Activated effector memory CD4-positive, alpha-beta T cell treated with anti-CD3 and anti-CD28 coated beads, Interleukin-2, amount 50 U/mL, for 16 hours (primary cell): ENCODE measurements at regions not wholly inside any gene's neighbourhood (a gene's known extent, or its start where the extent isn't known, plus 50 kb on each side); places are given as distances from the start of the nearest gene placed in this dataset.

Experiments
- DNase-seq: peaks from one replicate; pipeline ENCODE4 v3.0.0-alpha.2; 2020

GRCh38 chr14:101151226-101151926, 247.9 kb upstream of the RTL1 start:
- DNase-seq: no peak

- DNase-seq: no peak
Measured at GRCh38 chr14:101151927-101152305, 248.4 kb upstream of the RTL1 start.

- no peak for DNase-seq
Measured at GRCh38 chr14:101152855-101153254, 249.3 kb upstream of the RTL1 start.

DNA sequence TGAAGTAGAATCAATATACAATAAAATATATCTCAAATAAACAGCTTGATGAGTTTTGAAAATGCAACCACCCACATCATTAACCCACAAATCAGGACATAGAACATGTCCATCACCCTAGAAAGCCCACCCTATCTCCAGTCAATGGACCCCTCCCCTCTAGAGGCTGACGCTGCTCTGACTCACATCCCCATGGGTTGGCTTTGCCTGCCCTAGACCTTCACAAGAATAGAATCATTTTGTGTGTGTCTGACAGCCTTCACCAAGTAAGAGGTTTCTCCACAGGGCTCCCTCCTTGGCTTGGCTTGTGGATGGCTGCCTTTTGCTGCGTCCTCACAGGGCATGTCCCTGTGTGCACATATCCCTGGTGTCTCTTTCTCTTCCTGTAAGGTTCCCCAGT, 250.2 kb upstream of the RTL1 start:
- DNase-seq: no peak

GRCh38 chr14:101155575-101155974, 252.1 kb upstream of the RTL1 start:
- no peak for DNase-seq

- no peak for DNase-seq
Measured at GRCh38 chr14:101167428-101167827, 263.9 kb upstream of the RTL1 start.

GRCh38 chr14:101169267-101169666, 265.7 kb upstream of the RTL1 start:
- DNase-seq: no peak

DNA sequence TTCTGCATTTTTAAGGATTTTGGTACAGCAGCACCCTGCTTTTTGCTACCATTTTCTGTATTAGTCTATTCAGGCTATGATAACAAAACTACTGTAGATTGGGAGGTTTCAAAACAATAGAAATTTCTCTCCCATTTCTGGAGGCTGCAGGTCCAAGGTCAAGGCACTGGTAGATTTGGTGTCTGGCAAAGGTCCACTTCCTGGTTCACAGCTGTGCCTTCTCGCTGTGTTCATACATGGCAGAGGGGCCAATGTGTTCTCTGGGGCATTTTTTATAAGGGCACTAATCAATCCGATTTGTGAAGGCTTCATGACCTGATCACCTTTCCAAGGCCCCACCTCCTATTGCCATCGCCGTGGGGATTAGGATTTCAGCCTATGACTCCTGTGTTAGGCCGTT, 268.1 kb upstream of the RTL1 start:
- no peak for DNase-seq

GRCh38 chr14:101173698-101174521, 270.4 kb upstream of the RTL1 start:
- DNase-seq: no peak

DNA sequence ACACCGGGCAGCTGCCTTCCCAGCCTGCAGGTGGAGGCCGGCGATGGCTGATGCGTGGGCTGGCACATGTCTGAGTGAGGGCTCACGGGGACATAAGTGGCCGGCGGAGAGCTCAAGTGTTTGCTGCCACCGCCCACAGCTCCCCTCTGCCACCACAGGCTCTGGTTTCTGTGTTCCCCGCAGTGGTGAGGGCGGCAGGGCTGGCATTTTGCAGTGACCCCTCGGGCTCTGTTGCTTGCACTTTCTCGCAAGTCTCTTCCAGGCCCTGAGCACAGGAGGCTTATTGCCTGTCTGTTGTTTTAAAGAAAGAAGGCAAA, 271.0 kb upstream of the RTL1 start:
- DNase-seq: no peak

DNA sequence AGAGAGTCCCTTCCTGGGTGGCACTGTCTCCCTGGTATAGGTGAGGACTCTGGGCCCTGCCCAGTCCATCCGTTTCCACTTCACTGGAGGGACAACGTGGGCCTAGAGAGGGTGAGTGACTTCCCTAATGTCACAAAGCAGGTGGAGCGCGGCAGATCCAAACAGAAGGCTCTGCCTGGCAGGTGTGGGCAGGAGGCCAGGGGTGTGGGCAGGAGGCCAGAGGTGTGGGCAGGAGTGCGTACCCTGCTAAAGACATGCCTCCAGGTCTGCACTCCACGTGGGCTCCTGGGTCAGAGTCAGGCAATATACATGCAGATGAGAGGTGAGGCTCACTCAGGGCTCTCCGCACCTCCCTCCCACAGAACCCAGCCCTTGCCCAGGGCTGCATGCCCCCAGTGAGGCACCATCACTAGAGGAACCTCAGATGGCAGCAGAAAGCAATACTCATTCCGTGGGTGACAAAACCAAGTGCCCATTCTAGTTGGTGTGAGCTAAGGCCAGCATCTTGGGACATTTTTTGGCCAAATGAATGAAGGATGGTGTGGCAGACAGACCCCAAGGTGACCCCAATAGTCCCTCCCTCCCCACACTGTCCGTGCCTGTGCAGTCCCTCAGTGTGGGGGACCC, 271.6 kb upstream of the RTL1 start:
- DNase-seq: no peak

DNA sequence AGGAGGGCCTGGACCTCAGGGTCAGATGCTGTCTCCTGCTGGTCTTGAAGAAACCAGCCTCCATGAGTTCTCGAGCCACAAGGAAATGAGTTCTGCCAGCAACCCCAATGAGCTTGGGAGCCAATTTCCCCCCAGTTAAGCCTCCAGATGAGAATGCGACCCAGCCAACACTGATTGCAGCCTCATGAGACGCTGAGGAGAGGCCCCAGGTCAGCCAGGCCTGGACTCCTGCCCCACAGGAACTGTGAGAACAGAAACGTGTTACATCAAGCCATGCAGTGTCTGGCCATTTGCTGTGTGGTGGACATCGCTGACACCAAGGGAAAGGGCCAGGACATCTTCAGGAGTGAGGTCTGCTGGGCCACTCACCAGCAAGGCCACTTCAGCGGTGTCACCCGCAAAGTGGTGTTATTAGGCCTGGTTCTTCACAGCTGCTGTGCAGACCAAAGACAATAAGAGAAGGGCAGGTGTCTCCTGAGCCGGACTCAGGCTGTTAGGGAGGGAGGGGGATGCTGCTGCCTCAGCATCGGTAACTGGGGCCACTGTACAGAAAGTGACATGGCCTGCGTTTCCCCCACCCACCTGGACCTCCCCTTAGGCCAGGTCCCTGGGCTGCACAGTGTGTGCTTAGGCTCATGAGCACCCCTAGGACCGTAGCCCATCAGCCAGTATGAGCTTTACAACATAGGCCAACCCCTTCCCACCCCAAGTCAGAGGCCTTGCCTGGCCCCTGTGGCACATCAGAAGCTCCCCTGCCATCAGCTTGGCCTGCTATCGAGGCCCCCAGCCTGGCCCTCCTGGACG, 272.4 kb upstream of the RTL1 start:
- DNase-seq: no peak

DNA sequence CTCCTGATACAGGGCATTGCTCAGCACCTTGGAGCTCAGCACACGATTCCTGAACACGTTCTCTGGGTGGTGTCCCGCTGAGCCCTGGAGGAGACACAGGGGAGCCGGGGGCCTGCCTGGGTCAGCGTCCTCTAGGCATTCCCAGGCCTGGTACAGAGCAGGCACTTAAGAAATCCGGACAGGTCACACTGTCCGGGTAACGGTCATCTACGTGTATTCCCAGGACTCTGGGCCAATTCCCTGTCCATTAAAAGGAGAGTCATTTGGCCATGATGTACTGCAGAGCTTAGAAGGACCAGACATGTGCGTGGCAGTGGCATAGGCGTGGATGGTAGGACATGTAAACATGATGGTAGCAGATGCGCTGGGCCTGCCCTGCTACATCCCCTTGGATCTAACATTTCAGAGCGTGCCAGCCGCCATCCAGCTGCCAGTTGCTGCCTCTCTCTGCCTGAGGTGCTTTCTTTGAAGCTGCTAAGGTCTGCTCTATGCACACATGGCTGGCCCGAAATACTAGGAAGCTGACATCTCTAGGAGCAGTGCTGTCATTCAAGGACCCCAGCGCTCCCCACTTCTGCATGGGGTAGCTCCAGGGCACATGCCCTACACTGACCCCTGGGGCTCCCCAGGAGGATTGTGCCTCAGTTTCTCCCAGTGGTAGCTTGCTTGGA, 273.1 kb upstream of the RTL1 start:
- no peak for DNase-seq

DNA sequence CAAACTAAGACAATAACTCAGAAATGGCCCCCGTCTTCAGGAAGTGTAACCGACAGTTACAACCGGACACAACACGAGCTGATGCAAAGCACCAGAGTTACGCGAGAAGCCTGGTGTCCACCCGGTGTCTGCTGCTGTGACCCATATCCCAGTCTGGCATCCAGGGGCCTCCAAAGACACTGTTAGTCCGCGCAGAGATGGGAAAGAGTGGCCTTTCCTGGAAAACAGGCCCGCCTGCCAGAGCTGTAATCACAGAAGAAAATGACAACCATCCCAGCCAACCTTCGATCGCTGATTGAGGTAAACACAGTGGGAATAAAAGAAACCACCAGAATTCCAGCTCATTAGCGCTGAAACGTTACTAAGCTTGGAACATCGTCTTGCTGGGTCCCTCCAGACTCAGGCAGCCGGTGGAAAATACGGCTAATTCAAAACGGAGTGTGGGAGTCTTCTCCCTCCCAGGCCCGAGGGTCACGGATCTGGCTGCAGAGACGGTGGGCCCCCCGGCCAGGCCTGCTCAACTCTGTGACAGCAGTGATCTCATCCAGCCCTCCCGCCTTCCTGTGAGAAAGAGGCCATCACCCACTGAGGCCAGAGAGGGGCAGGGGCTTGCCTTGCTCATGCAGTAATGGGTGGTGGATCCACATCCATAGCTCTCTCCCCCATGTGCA, 273.9 kb upstream of the RTL1 start:
- DNase-seq: no peak

GRCh38 chr14:101178184-101179072, 274.9 kb upstream of the RTL1 start:
- no peak for DNase-seq

- DNase-seq: no peak
Measured at GRCh38 chr14:101179691-101180211, 276.2 kb upstream of the RTL1 start.

DNA sequence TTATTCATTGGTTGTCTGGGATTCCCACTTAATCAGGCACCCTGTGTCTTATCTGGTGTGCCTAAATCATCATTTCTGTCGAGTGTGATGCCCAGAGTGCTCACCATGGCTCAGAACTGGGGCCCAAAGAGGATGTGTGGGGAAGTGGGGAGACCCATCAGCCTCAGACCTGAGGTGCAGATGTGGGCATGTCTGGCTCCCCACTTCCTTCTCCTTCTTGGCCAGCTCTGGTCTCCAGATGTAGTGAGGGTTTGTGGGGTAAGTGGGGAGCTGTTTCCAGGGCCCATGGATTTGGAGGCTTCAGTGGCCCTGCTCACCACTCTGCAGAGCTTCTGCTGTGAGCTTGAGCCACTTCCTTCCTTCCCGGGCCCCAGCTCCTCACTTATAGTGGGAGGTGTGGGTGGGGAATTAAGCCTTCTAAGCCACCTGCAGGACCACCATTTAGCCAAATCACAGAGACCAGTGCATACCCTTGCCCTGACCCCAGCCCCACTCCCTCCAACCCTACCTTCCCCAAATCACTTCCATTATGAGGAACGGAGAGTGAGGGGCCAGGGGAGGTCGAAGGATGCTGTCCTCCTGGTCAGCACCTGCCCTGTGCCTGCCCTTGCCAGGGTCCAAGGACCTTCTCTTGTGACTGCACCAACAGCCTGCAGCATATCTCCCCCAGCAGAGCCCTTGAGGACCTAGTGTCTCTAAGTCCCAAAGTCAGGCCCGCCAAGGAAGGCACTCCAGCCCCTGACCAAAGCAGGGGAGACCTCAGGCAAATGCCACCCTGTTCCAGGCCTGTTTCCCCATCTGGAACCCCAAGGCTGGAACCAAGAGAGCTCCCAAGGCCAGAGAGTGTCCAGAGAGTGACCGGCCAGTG, 278.2 kb upstream of the RTL1 start:
- DNase-seq: no peak

DNA sequence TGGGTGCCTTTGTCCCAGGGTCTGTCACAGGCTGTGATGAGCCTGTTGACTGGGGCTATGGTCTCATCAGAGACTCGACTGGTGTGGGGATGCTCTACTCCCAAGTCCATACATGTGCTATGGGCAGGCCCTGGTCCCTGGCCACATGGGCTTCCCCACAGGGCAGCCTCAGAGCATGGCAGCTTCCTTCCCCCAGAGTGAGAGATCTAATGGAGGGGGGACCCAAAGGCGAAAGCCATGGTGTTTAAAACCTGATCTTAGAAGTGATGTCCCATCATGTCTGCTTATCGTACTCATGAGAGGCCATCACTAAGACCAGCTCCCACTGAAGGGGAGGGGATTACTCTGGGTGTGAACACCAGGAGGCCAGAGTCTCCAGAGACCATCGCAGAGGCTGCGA, 279.0 kb upstream of the RTL1 start:
- no peak for DNase-seq

- DNase-seq: no peak
Measured at GRCh38 chr14:101183376-101184103, 280.0 kb upstream of the RTL1 start.
